Common myeloid progenitor, CD34-positive (primary cell): ENCODE measurements at regions not wholly inside any gene's neighbourhood (a gene's known extent, or its start where the extent isn't known, plus 50 kb on each side); places are given as distances from the start of the nearest gene placed in this dataset.

Experiments used
- CTCF ChIA-PET: fragments of 350-600 bp; sonication (Branson Sonifier 250); formaldehyde crosslinking; loops from one replicate; lab custom pipeline; 2021; ENCODE audit warnings: antibody characterized with exemption; lab: Charles Lee
- POLR2A ChIA-PET: fragments of 350-600 bp; sonication (Branson Sonifier 250); formaldehyde crosslinking; loops from one replicate; lab custom pipeline; 2021; ENCODE audit warnings: antibody characterized with exemption; lab: Charles Lee
- DNase-seq, 3 donors: peaks; one replicate each; pipeline versions ENCODE4 v3.0.0 to v3.0.0-alpha.2; 2013
- H3K27ac ChIP-seq, 2 experiments: 1 replicate in 1 of 2; 2 replicates in 1 of 2; pipeline ENCODE4 v1.7.0; 2013; ENCODE audit warnings: inconsistent platforms in 2 of 2, low read length in 2 of 2, mild to moderate bottlenecking in 2 of 2, low read depth in 1 of 2, moderate library complexity in 1 of 2; ENCODE audit not compliant: severe bottlenecking in 2 of 2, insufficient read depth in 1 of 2, poor library complexity in 1 of 2
- H3K27me3 ChIP-seq, 5 experiments: replicated peaks in 2 of 5; 1 replicate in 3 of 5; 2 replicates in 2 of 5; pipeline versions ENCODE4 v1.6.1 to v1.7.0; 2013; ENCODE audit warnings: low read length in 4 of 5, mild to moderate bottlenecking in 2 of 5, moderate library complexity in 2 of 5, inconsistent platforms in 1 of 5; ENCODE audit not compliant: insufficient read depth in 5 of 5, control insufficient read depth in 4 of 5
- H3K36me3 ChIP-seq, 4 experiments: 1 replicate in 2 of 4; 2 replicates in 2 of 4; pipeline versions ENCODE4 v1.6.1 to v1.7.0; 2013; ENCODE audit warnings: low read length in 3 of 4, control low read depth in 1 of 4, mild to moderate bottlenecking in 1 of 4; ENCODE audit not compliant: control insufficient read depth in 4 of 4, insufficient read depth in 4 of 4
- H3K4me1 ChIP-seq, 4 experiments: 1 replicate in 3 of 4; 2 replicates in 1 of 4; pipeline versions ENCODE4 v1.6.1 to v1.7.1; 2013; ENCODE audit warnings: low read length in 3 of 4, mild to moderate bottlenecking in 3 of 4, control low read depth in 1 of 4, inconsistent platforms in 1 of 4, moderate library complexity in 1 of 4; ENCODE audit not compliant: control insufficient read depth in 4 of 4, insufficient read depth in 4 of 4; ENCODE audit errors: control extremely low read depth in 1 of 4
- H3K4me3 ChIP-seq, 7 experiments: 1 replicate in 4 of 7; 2 replicates in 3 of 7; pipeline versions ENCODE4 v1.5.1 to v1.7.0; 2013; ENCODE audit warnings: mild to moderate bottlenecking in 7 of 7, low read length in 6 of 7, moderate library complexity in 6 of 7, inconsistent platforms in 2 of 7, low read depth in 2 of 7, control low read depth in 1 of 7; ENCODE audit not compliant: insufficient read depth in 4 of 7, control insufficient read depth in 1 of 7; ENCODE audit errors: extremely low read depth in 1 of 7
- H3K9me3 ChIP-seq, 5 experiments: 1 replicate in 4 of 5; 2 replicates in 1 of 5; pipeline versions ENCODE4 v1.6.1 to v1.7.1; 2013; ENCODE audit warnings: low read length in 4 of 5, mild to moderate bottlenecking in 2 of 5, inconsistent platforms in 1 of 5, low read depth in 1 of 5, moderate library complexity in 1 of 5; ENCODE audit not compliant: control insufficient read depth in 4 of 5, insufficient read depth in 2 of 5; ENCODE audit errors: control extremely low read depth in 1 of 5
- WGBS: methylation state at CpG from one replicate; pipeline ENCODE4 v1.1.5; 2013; ENCODE audit not compliant: insufficient coverage; 5-methylcytosine and 5-hydroxymethylcytosine counted together

GRCh38 chr11:19577391-19577975 is 135.2 kb upstream of the NAV2 start:
- WGBS = 7% methylated on average over 8 of the region's 8 CpGs
- no peaks in the 10 kb centered on the region for H3K9me3 ChIP-seq
- H3K27ac ChIP-seq = no peak overlapping the region
- peaks cover 0 to 2% (median 0%) of the 10 kb centered on the region in 5 experiments for H3K27me3 ChIP-seq
- H3K36me3 ChIP-seq = no peaks in the 10 kb centered on the region
- peak overlapping the region in 1 of 7 experiments; percentile 30 for H3K4me3 ChIP-seq
- POLR2A ChIA-PET = no interaction called here
- peak in 2 of 3 donors; percentile 30 to 53 for DNase-seq
- H3K4me1 ChIP-seq = peaks cover 6 to 25% (median 17%) of the 10 kb centered on the region in 4 experiments
- CTCF ChIA-PET = interaction anchor here (1.1 to 5.6 kb wide), 4 partner anchors 13 to 203 kb away, joined by 3 to 46 read pairs (median 4); no protein-coding TSS in a partner anchor

GRCh38 chr11:19576903-19577302 is 135.7 kb upstream of the NAV2 start:
- peaks cover 0 to 5% (median 0%) of the 10 kb centered on the region in 5 experiments for H3K27me3 ChIP-seq
- H3K27ac ChIP-seq = no peak overlapping the region
- 76% methylated on average over 6 of the region's 6 CpGs for WGBS
- no peaks in the 10 kb centered on the region for H3K36me3 ChIP-seq
- H3K4me1 ChIP-seq = peaks cover 6 to 25% (median 17%) of the 10 kb centered on the region in 4 experiments
- DNase-seq = no peak
- H3K4me3 ChIP-seq = no peak overlapping the region
- ChIA-PET CTCF (interaction anchor here (0.9 to 5.6 kb wide), 5 partner anchors 9 to 204 kb away, joined by 3 to 46 read pairs (median 3); no protein-coding TSS in a partner anchor), POLR2A (no interaction called here)
- H3K9me3 ChIP-seq = no peaks in the 10 kb centered on the region

GRCh38 chr11:19576054-19576453 is 136.6 kb upstream of the NAV2 start:
- Histone ChIP-seq H3K27ac (no peak overlapping the region), H3K36me3 (no peaks in the 10 kb centered on the region), H3K4me1 (peaks cover 6 to 25% (median 17%) of the 10 kb centered on the region in 4 experiments), H3K27me3 (peaks cover 0 to 5% (median 0%) of the 10 kb centered on the region in 5 experiments), H3K4me3 (no peak overlapping the region), H3K9me3 (no peaks in the 10 kb centered on the region)
- no peak for DNase-seq
- WGBS = 100% methylated on average over 1 of the region's 3 CpGs
- CTCF ChIA-PET = interaction anchor here (0.9 to 5.6 kb wide), 7 partner anchors 8 to 167 kb away, joined by 3 to 46 read pairs (median 3); no protein-coding TSS in a partner anchor
- POLR2A ChIA-PET = no interaction called here

- H3K4me3 ChIP-seq = no peak overlapping the region
- H3K9me3 ChIP-seq = peaks cover 0 to 3% (median 0%) of the 10 kb centered on the region in 5 experiments
- H3K4me1 ChIP-seq = peaks cover 6 to 25% (median 17%) of the 10 kb centered on the region in 4 experiments
- no peak for DNase-seq
- CTCF ChIA-PET = interaction anchor here (1.0 to 5.6 kb wide), 4 partner anchors 10 to 18 kb away, joined by 3 to 46 read pairs (median 4); no protein-coding TSS in a partner anchor
- H3K27ac ChIP-seq = no peak overlapping the region
- H3K36me3 ChIP-seq = no peaks in the 10 kb centered on the region
- WGBS = 50% methylated on average over 2 of the region's 3 CpGs
- POLR2A ChIA-PET = no interaction called here
- H3K27me3 ChIP-seq = peaks cover 0 to 5% (median 0%) of the 10 kb centered on the region in 5 experiments
Observed at GRCh38 chr11:19574916-19575315, 137.7 kb upstream of the NAV2 start.

GRCh38 chr11:19573666-19574065 is 139.0 kb upstream of the NAV2 start:
- peaks cover 0 to 5% (median 0%) of the 10 kb centered on the region in 5 experiments for H3K27me3 ChIP-seq
- H3K4me1 ChIP-seq = peaks cover 6 to 23% (median 16%) of the 10 kb centered on the region in 4 experiments
- 100% methylated on average over 1 of the region's 1 CpG for WGBS
- H3K4me3 ChIP-seq = no peak overlapping the region
- no peaks in the 10 kb centered on the region for H3K36me3 ChIP-seq
- CTCF ChIA-PET = interaction anchor here (0.6 to 5.6 kb wide), 7 partner anchors 9 to 360 kb away, joined by 3 to 46 read pairs (median 3); no protein-coding TSS in a partner anchor
- H3K27ac ChIP-seq = no peak overlapping the region
- peaks cover 0 to 4% (median 0%) of the 10 kb centered on the region in 5 experiments for H3K9me3 ChIP-seq
- POLR2A ChIA-PET = no interaction called here
- no peak for DNase-seq

- Histone ChIP-seq H3K4me3 (no peak overlapping the region), H3K36me3 (no peaks in the 10 kb centered on the region), H3K27ac (no peak overlapping the region), H3K27me3 (peaks cover 0 to 5% (median 0%) of the 10 kb centered on the region in 5 experiments), H3K9me3 (peaks cover 0 to 4% (median 0%) of the 10 kb centered on the region in 5 experiments), H3K4me1 (peaks cover 0 to 5% (median 2%) of the 10 kb centered on the region in 4 experiments)
- WGBS = 100% methylated on average over 4 of the region's 4 CpGs
- ChIA-PET POLR2A (interaction anchor here (0.6 kb wide), 1 partner anchor 231 kb away, joined by 4 read pairs; no protein-coding TSS in a partner anchor), CTCF (interaction anchor here (0.8 to 5.6 kb wide), 3 partner anchors 8 to 170 kb away, joined by 3 to 46 read pairs (median 3); no protein-coding TSS in a partner anchor)
- DNase-seq = no peak
Observed at GRCh38 chr11:19571906-19572305, 140.7 kb upstream of the NAV2 start.

GRCh38 chr11:19570889-19571288 is 141.7 kb upstream of the NAV2 start:
- no CpG with 5 or more reads among the region's 1 CpG for WGBS
- Histone ChIP-seq H3K4me1 (peaks cover 0 to 2% (median 0%) of the 10 kb centered on the region in 4 experiments), H3K9me3 (peaks cover 0 to 4% (median 0%) of the 10 kb centered on the region in 5 experiments), H3K36me3 (no peaks in the 10 kb centered on the region), H3K4me3 (no peak overlapping the region), H3K27me3 (peaks cover 0 to 8% (median 0%) of the 10 kb centered on the region in 5 experiments), H3K27ac (no peak overlapping the region)
- ChIA-PET POLR2A (no interaction called here), CTCF (interaction anchor here (2.2 kb wide), 1 partner anchor 11 kb away, joined by 8 read pairs; no protein-coding TSS in a partner anchor)
- DNase-seq = no peak
